H9 (cell line): ENCODE measurements at regions not wholly inside any gene's neighbourhood (a gene's known extent, or its start where the extent isn't known, plus 50 kb on each side); places are given as distances from the start of the nearest gene placed in this dataset.

Source experiments
- DNase-seq: peaks from one replicate; pipeline ENCODE4 v3.0.0-alpha.2; 2017
- H2AFZ ChIP-seq: one replicate; pipeline ENCODE4 v1.6.1; 2013; ENCODE audit warnings: mild to moderate bottlenecking, low read length, control low read depth, moderate library complexity
- H2AK5ac ChIP-seq: 2 replicates; pipeline ENCODE4 v1.6.1; 2013; ENCODE audit warnings: low read length, control low read depth, mixed read lengths; ENCODE audit not compliant: insufficient read length
- H2BK120ac ChIP-seq: one replicate; pipeline ENCODE4 v1.6.1; 2013; ENCODE audit warnings: low read depth, mild to moderate bottlenecking, low read length, control low read depth, inconsistent platforms; ENCODE audit not compliant: poor library complexity, severe bottlenecking
- H2BK12ac ChIP-seq: 2 replicates; pipeline ENCODE4 v1.6.1; 2013; ENCODE audit warnings: low read length, control low read depth, mixed read lengths, low read depth; ENCODE audit not compliant: insufficient read length
- H2BK15ac ChIP-seq: 2 replicates; pipeline ENCODE4 v1.6.1; 2013; ENCODE audit warnings: low read depth, low read length, control low read depth
- H2BK20ac ChIP-seq: one replicate; pipeline ENCODE4 v1.6.1; 2013; ENCODE audit warnings: low read depth, mild to moderate bottlenecking, low read length, control low read depth, inconsistent platforms; ENCODE audit not compliant: poor library complexity, severe bottlenecking
- H2BK5ac ChIP-seq: 2 replicates; pipeline ENCODE4 v1.6.1; 2013; ENCODE audit warnings: low read length, control low read depth, mixed read lengths; ENCODE audit not compliant: insufficient read length
- H3K14ac ChIP-seq: 2 replicates; pipeline ENCODE4 v1.6.1; 2013; ENCODE audit warnings: low read length, control low read depth; ENCODE audit not compliant: insufficient read depth
- H3K18ac ChIP-seq: 2 replicates; pipeline ENCODE4 v1.6.1; 2013; ENCODE audit warnings: low read depth, mild to moderate bottlenecking, mixed read lengths, low read length, control low read depth; ENCODE audit not compliant: insufficient read length
- H3K23ac ChIP-seq: 2 replicates; pipeline ENCODE4 v1.6.1; 2013; ENCODE audit warnings: low read length, control low read depth, mixed read lengths, low read depth; ENCODE audit not compliant: insufficient read length
- H3K23me2 ChIP-seq: 2 replicates; pipeline ENCODE4 v1.6.1; 2013; ENCODE audit warnings: low read depth, mild to moderate bottlenecking, mixed read lengths, low read length, control low read depth; ENCODE audit not compliant: insufficient read length, poor library complexity, severe bottlenecking
- H3K27ac ChIP-seq: 2 replicates; pipeline ENCODE4 v1.5.1; 2013; ENCODE audit warnings: low read length, control low read depth, mixed read lengths, low read depth; ENCODE audit not compliant: insufficient read length
- H3K27me3 ChIP-seq: 2 replicates; pipeline ENCODE4 v1.6.1; 2013; ENCODE audit warnings: low read length, control low read depth, inconsistent platforms; ENCODE audit not compliant: insufficient read depth
- H3K4ac ChIP-seq: 2 replicates; pipeline ENCODE4 v1.6.1; 2013; ENCODE audit warnings: low read depth, mild to moderate bottlenecking, control low read depth, inconsistent platforms, low read length, moderate library complexity
- H3K4me1 ChIP-seq: 2 replicates; pipeline ENCODE4 v1.6.1; 2013; ENCODE audit warnings: low read length, control low read depth, inconsistent platforms; ENCODE audit not compliant: insufficient read depth
- H3K4me2 ChIP-seq: 2 replicates; pipeline ENCODE4 v1.6.1; 2013; ENCODE audit warnings: low read length, control low read depth, mixed read lengths; ENCODE audit not compliant: insufficient read length, insufficient read depth
- H3K56ac ChIP-seq: 2 replicates; pipeline ENCODE4 v1.6.1; 2013; ENCODE audit warnings: low read depth, mild to moderate bottlenecking, mixed read lengths, low read length, control low read depth; ENCODE audit not compliant: insufficient read length
- H3K79me1 ChIP-seq: 2 replicates; pipeline ENCODE4 v1.6.1; 2013; ENCODE audit warnings: low read depth, mild to moderate bottlenecking, moderate library complexity, low read length, control low read depth, inconsistent platforms; ENCODE audit not compliant: insufficient read depth, poor library complexity, severe bottlenecking
- H3K79me2 ChIP-seq: 2 replicates; pipeline ENCODE4 v1.6.1; 2013; ENCODE audit warnings: low read length, control low read depth, inconsistent platforms; ENCODE audit not compliant: insufficient read depth
- H3K9ac ChIP-seq: 2 replicates; pipeline ENCODE4 v1.6.1; 2013; ENCODE audit warnings: low read length, control low read depth, mixed read lengths; ENCODE audit not compliant: insufficient read length; ENCODE audit errors: extremely low read depth
- H3K9me3 ChIP-seq: one replicate; pipeline ENCODE4 v1.6.1; 2013; ENCODE audit warnings: low read depth, low read length, inconsistent platforms; ENCODE audit not compliant: control insufficient read depth
- H3T11ph ChIP-seq: one replicate; pipeline ENCODE4 v1.6.1; 2013; ENCODE audit warnings: mild to moderate bottlenecking, low read length, control low read depth, inconsistent platforms
- H4K20me1 ChIP-seq: one replicate; pipeline ENCODE4 v1.6.1; 2013; ENCODE audit not compliant: control insufficient read depth, insufficient read length, insufficient read depth
- H4K5ac ChIP-seq: 2 replicates; pipeline ENCODE4 v1.6.1; 2013; ENCODE audit warnings: low read depth, mild to moderate bottlenecking, mixed read lengths, low read length, control low read depth; ENCODE audit not compliant: insufficient read length
- H4K8ac ChIP-seq: replicated peaks from 2 replicates; pipeline ENCODE4 v1.6.1; 2013; ENCODE audit warnings: low read length, control low read depth, mixed read lengths, low read depth; ENCODE audit not compliant: insufficient read length
- H4K91ac ChIP-seq: 2 replicates; pipeline ENCODE4 v1.6.1; 2013; ENCODE audit warnings: low read depth, mild to moderate bottlenecking, moderate library complexity, mixed read lengths, low read length, control low read depth; ENCODE audit not compliant: insufficient read length
- H3K27ac Mint-ChIP-seq, 3 experiments: 2 replicates in 2 of 3; 3 replicates in 1 of 3; pipeline ENCODE4 v1.8.0; 2020 to 2021; ENCODE audit warnings: mixed read lengths in 3 of 3, mild to moderate bottlenecking in 1 of 3, moderate library complexity in 1 of 3
- H3K27me3 Mint-ChIP-seq: 2 replicates; pipeline ENCODE4 v1.8.0; 2021; ENCODE audit warnings: low read depth, mild to moderate bottlenecking, moderate library complexity, mixed read lengths
- H3K36me3 Mint-ChIP-seq, 3 experiments: 2 replicates in 2 of 3; 3 replicates in 1 of 3; pipeline ENCODE4 v1.8.0; 2020 to 2021; ENCODE audit warnings: low read depth in 3 of 3, mixed read lengths in 3 of 3; ENCODE audit not compliant: insufficient read depth in 1 of 3
- H3K4me1 Mint-ChIP-seq, 2 experiments: 2 replicates each; pipeline ENCODE4 v1.8.0; 2020; ENCODE audit warnings: mixed read lengths in 2 of 2
- H3K4me3 Mint-ChIP-seq, 2 experiments: 2 replicates in 1 of 2; 3 replicates in 1 of 2; pipeline ENCODE4 v1.8.0; 2020 to 2021; ENCODE audit warnings: mild to moderate bottlenecking in 2 of 2, mixed read lengths in 2 of 2, moderate library complexity in 1 of 2
- H3K9me3 Mint-ChIP-seq, 2 experiments: 2 replicates in 1 of 2; 3 replicates in 1 of 2; pipeline ENCODE4 v1.8.0; 2020; ENCODE audit warnings: mild to moderate bottlenecking in 2 of 2, mixed read lengths in 2 of 2, moderate library complexity in 1 of 2
- CTCF ChIP-seq: fragments of 200-600 bp; sonication (generic); conservative IDR thresholded peaks from 3 replicates; pipeline ENCODE4 v1.8.0; 2021; ENCODE audit warnings: antibody characterized with exemption, mild to moderate bottlenecking
- WGBS: extraction: QIAGEN DNeasy Blood & Tissue Kit; methylation state at CpG from one replicate; pipeline ENCODE4 v1.1.7; 2013; ENCODE audit warnings: missing lambda C conversion rate, low lambda C conversion rate, mixed read lengths; ENCODE audit not compliant: insufficient read length; ENCODE audit errors: extremely low coverage; 5-methylcytosine and 5-hydroxymethylcytosine counted together

- H2AK5ac ChIP-seq, result no peak overlapping the region
- no peaks in the 10 kb centered on the region for H3K79me2 ChIP-seq
- Mint-ChIP-seq H3K36me3 (no peaks in the 10 kb centered on the region), H3K27ac (peak overlapping the region in 1 of 3 experiments; percentile 14; a peak in 1 of 7 replicates), H3K4me3 (no peak overlapping the region), H3K4me1 (peaks cover 17 to 23% of the 10 kb centered on the region in 2 experiments), H3K27me3 (no peaks in the 10 kb centered on the region), H3K9me3 (no peaks in the 10 kb centered on the region)
- H3K56ac ChIP-seq, result no peak overlapping the region
- H3K27ac ChIP-seq, result no peak overlapping the region
- no peak overlapping the region for H3K23ac ChIP-seq
- H3K4me2 ChIP-seq, result no peak overlapping the region
- no peaks in the 10 kb centered on the region for H3K79me1 ChIP-seq
- H2BK20ac ChIP-seq, result no peak overlapping the region
- H2BK12ac ChIP-seq, result no peak overlapping the region
- WGBS, result no CpG with 5 or more reads among the region's 8 CpGs
- no peak overlapping the region for H3K4ac ChIP-seq
- no peak overlapping the region for H3K18ac ChIP-seq
- DNase-seq, result no peak
- H2BK5ac ChIP-seq, result no peak overlapping the region
- no peak overlapping the region for H3K9ac ChIP-seq
- no peak overlapping the region for H4K8ac ChIP-seq
- H3K23me2 ChIP-seq, result no peaks in the 10 kb centered on the region
- no peaks in the 10 kb centered on the region; the same call in 1 of the 2 replicates for H3K4me1 ChIP-seq
- no peak overlapping the region for H4K91ac ChIP-seq
- H2BK15ac ChIP-seq, result no peak overlapping the region
- H2AFZ ChIP-seq, result no peak overlapping the region
- H4K5ac ChIP-seq, result no peak overlapping the region
- no peaks in the 10 kb centered on the region for H4K20me1 ChIP-seq
- H2BK120ac ChIP-seq, result no peak overlapping the region
- H3K14ac ChIP-seq, result no peak overlapping the region
- no peak overlapping the region for H3T11ph ChIP-seq
- no peaks in the 10 kb centered on the region for H3K9me3 ChIP-seq
- no peak for TF ChIP-seq CTCF
- H3K27me3 ChIP-seq, result no peaks in the 10 kb centered on the region
These were observed 121.1 kb upstream of the SORBS2 start for GRCh38 chr4:185933078-185933581.
